ENCODE measurements at regions not wholly inside any gene's neighbourhood (a gene's known extent, or its start where the extent isn't known, plus 50 kb on each side); places are given as distances from the start of the nearest gene placed in this dataset.

- TF ChIP-seq POLR2A (IDR thresholded peaks at IDR 0.05; ENCODE audit: low read depth) (no peak), POLR2AphosphoS5 (IDR thresholded peaks at IDR 0.05) (no peak), CTCF (IDR thresholded peaks at IDR 0.05) (no peak)
These were observed 190.0 kb downstream of the GAS1 start for GRCh38 chr9:86757382-86757720.

Measured in esophagus muscularis mucosa (tissue), 3 donors.